Breast epithelium (tissue), 3 donors: ENCODE measurements at regions not wholly inside any gene's neighbourhood (a gene's known extent, or its start where the extent isn't known, plus 50 kb on each side); places are given as distances from the start of the nearest gene placed in this dataset.

Source experiments
- CTCF ChIP-seq, 3 donors: fragments of 450-650 bp; IDR thresholded peaks; one replicate each; pipeline ENCODE4 v1.5.1; 2016 to 2017; ENCODE audit warnings: antibody characterized with exemption in 3 of 3, mild to moderate bottlenecking in 3 of 3, moderate library complexity in 3 of 3
- POLR2A ChIP-seq: fragments of 450-650 bp; IDR thresholded peaks from one replicate; pipeline ENCODE4 v1.6.1; 2016; ENCODE audit warnings: antibody characterized with exemption, mild to moderate bottlenecking, moderate library complexity

- TF ChIP-seq POLR2A (no peak), CTCF (IDR thresholded peaks at IDR 0.05) (no peak)
Measured at GRCh38 chr5:2317540-2317939, 433.9 kb downstream of the IRX2 start.
